ENCODE measurements at regions not wholly inside any gene's neighbourhood (a gene's known extent, or its start where the extent isn't known, plus 50 kb on each side); places are given as distances from the start of the nearest gene placed in this dataset.
"Not testable (repeated sequence)": the region's sequence is repeated elsewhere in the genome, so short reads cannot be mapped to it uniquely, and the experiment has no call there.

- H3K4me3 ChIP-seq (ENCODE audit: low read length in 2 of 2): no peak overlapping the region
- no peak overlapping the region for H3K9ac ChIP-seq (ENCODE audit: low read length in 2 of 2)
- H3K27me3 ChIP-seq (ENCODE audit: control insufficient read depth in 1 of 2, insufficient read depth in 2 of 2, low read length in 2 of 2): no peaks in the 10 kb centered on the region
- H3K36me3 ChIP-seq (ENCODE audit: control insufficient read depth in 2 of 2, insufficient read depth in 2 of 2, low read length in 2 of 2): no peaks in the 10 kb centered on the region
- no peaks in the 10 kb centered on the region for H3K9me3 ChIP-seq (ENCODE audit: control insufficient read depth in 2 of 2, low read length in 2 of 2)
- no peaks in the 10 kb centered on the region for H3K4me1 ChIP-seq (ENCODE audit: control insufficient read depth, insufficient read depth, low read length)
- H3K27ac ChIP-seq (ENCODE audit: low read length): no peak overlapping the region
These were observed 573.8 kb downstream of the LIG4 start for GRCh38 chr13:107641574-107641973.

GRCh38 chr13:107625648-107626047 is 589.7 kb downstream of the LIG4 start:
- H3K9me3 ChIP-seq (ENCODE audit: control insufficient read depth in 2 of 2, low read length in 2 of 2): no peaks in the 10 kb centered on the region
- no peaks in the 10 kb centered on the region for H3K27me3 ChIP-seq (ENCODE audit: control insufficient read depth in 1 of 2, insufficient read depth in 2 of 2, low read length in 2 of 2)
- no peak overlapping the region for H3K4me3 ChIP-seq (ENCODE audit: low read length in 2 of 2)
- no peaks in the 10 kb centered on the region for H3K4me1 ChIP-seq (ENCODE audit: control insufficient read depth, insufficient read depth, low read length)
- H3K27ac ChIP-seq (ENCODE audit: low read length): no peak overlapping the region
- no peaks in the 10 kb centered on the region for H3K36me3 ChIP-seq (ENCODE audit: control insufficient read depth in 2 of 2, insufficient read depth in 2 of 2, low read length in 2 of 2)
- no peak overlapping the region for H3K9ac ChIP-seq (ENCODE audit: low read length in 2 of 2)

- no peak overlapping the region for H3K4me3 ChIP-seq (ENCODE audit: low read length in 2 of 2)
- no peaks in the 10 kb centered on the region for H3K9me3 ChIP-seq (ENCODE audit: control insufficient read depth in 2 of 2, low read length in 2 of 2)
- H3K27ac ChIP-seq (ENCODE audit: low read length): no peak overlapping the region
- H3K4me1 ChIP-seq (ENCODE audit: control insufficient read depth, insufficient read depth, low read length): no peaks in the 10 kb centered on the region
- H3K27me3 ChIP-seq (ENCODE audit: control insufficient read depth in 1 of 2, insufficient read depth in 2 of 2, low read length in 2 of 2): no peaks in the 10 kb centered on the region
- no peaks in the 10 kb centered on the region for H3K36me3 ChIP-seq (ENCODE audit: control insufficient read depth in 2 of 2, insufficient read depth in 2 of 2, low read length in 2 of 2)
- no peak overlapping the region for H3K9ac ChIP-seq (ENCODE audit: low read length in 2 of 2)
These were observed 597.8 kb downstream of the LIG4 start for GRCh38 chr13:107617527-107617926.

GRCh38 chr13:107612376-107612775 is 603.0 kb downstream of the LIG4 start:
- Histone ChIP-seq H3K27me3 (ENCODE audit: control insufficient read depth in 1 of 2, insufficient read depth in 2 of 2, low read length in 2 of 2) (no peaks in the 10 kb centered on the region), H3K9me3 (ENCODE audit: control insufficient read depth in 2 of 2, low read length in 2 of 2) (peaks cover 0 to 2% of the 10 kb centered on the region in 2 donors), H3K27ac (ENCODE audit: low read length) (no peak overlapping the region), H3K9ac (ENCODE audit: low read length in 2 of 2) (no peak overlapping the region), H3K36me3 (ENCODE audit: control insufficient read depth in 2 of 2, insufficient read depth in 2 of 2, low read length in 2 of 2) (no peaks in the 10 kb centered on the region), H3K4me3 (ENCODE audit: low read length in 2 of 2) (no peak overlapping the region), H3K4me1 (ENCODE audit: control insufficient read depth, insufficient read depth, low read length) (no peaks in the 10 kb centered on the region)

- Histone ChIP-seq H3K4me1 (ENCODE audit: control insufficient read depth, insufficient read depth, low read length) (no peaks in the 10 kb centered on the region), H3K4me3 (ENCODE audit: low read length in 2 of 2) (no peak overlapping the region), H3K27ac (ENCODE audit: low read length) (no peak overlapping the region)
These were observed 606.6 kb downstream of the LIG4 start for GRCh38 chr13:107608736-107609135.

GRCh38 chr13:107600971-107601370 is 614.4 kb downstream of the LIG4 start:
- no peaks in the 10 kb centered on the region for H3K9me3 ChIP-seq (ENCODE audit: control insufficient read depth in 2 of 2, low read length in 2 of 2)
- no peaks in the 10 kb centered on the region for H3K27me3 ChIP-seq (ENCODE audit: control insufficient read depth in 1 of 2, insufficient read depth in 2 of 2, low read length in 2 of 2)
- no peaks in the 10 kb centered on the region for H3K4me1 ChIP-seq (ENCODE audit: control insufficient read depth, insufficient read depth, low read length)
- H3K36me3 ChIP-seq (ENCODE audit: control insufficient read depth in 2 of 2, insufficient read depth in 2 of 2, low read length in 2 of 2): no peaks in the 10 kb centered on the region
- no peak overlapping the region for H3K4me3 ChIP-seq (ENCODE audit: low read length in 2 of 2)
- no peak overlapping the region for H3K27ac ChIP-seq (ENCODE audit: low read length)
- H3K9ac ChIP-seq (ENCODE audit: low read length in 2 of 2): no peak overlapping the region

More at GRCh38 chr13:107608736-107609135, 606.6 kb downstream of the LIG4 start:
- H3K27me3 ChIP-seq (ENCODE audit: control insufficient read depth in 1 of 2, insufficient read depth in 2 of 2, low read length in 2 of 2): no peaks in the 10 kb centered on the region
- no peaks in the 10 kb centered on the region for H3K36me3 ChIP-seq (ENCODE audit: control insufficient read depth in 2 of 2, insufficient read depth in 2 of 2, low read length in 2 of 2)
- peaks cover 0 to 2% of the 10 kb centered on the region in 2 donors for H3K9me3 ChIP-seq (ENCODE audit: control insufficient read depth in 2 of 2, low read length in 2 of 2)
- H3K9ac ChIP-seq (ENCODE audit: low read length in 2 of 2): no peak overlapping the region

GRCh38 chr13:107596306-107596705 is 619.0 kb downstream of the LIG4 start:
- not testable (repeated sequence) for H3K36me3 ChIP-seq (ENCODE audit: control insufficient read depth in 2 of 2, insufficient read depth in 2 of 2, low read length in 2 of 2); H3K4me3 ChIP-seq (ENCODE audit: low read length in 2 of 2); H3K4me1 ChIP-seq (ENCODE audit: control insufficient read depth, insufficient read depth, low read length); H3K27me3 ChIP-seq (ENCODE audit: control insufficient read depth in 1 of 2, insufficient read depth in 2 of 2, low read length in 2 of 2); H3K27ac ChIP-seq (ENCODE audit: low read length); H3K9me3 ChIP-seq (ENCODE audit: control insufficient read depth in 2 of 2, low read length in 2 of 2); H3K9ac ChIP-seq (ENCODE audit: low read length in 2 of 2)

- Histone ChIP-seq H3K27ac (ENCODE audit: low read length) (no peak overlapping the region), H3K4me1 (ENCODE audit: control insufficient read depth, insufficient read depth, low read length) (no peaks in the 10 kb centered on the region), H3K9ac (ENCODE audit: low read length in 2 of 2) (no peak overlapping the region), H3K4me3 (ENCODE audit: low read length in 2 of 2) (no peak overlapping the region), H3K36me3 (ENCODE audit: control insufficient read depth in 2 of 2, insufficient read depth in 2 of 2, low read length in 2 of 2) (no peaks in the 10 kb centered on the region), H3K27me3 (ENCODE audit: control insufficient read depth in 1 of 2, insufficient read depth in 2 of 2, low read length in 2 of 2) (no peaks in the 10 kb centered on the region), H3K9me3 (ENCODE audit: control insufficient read depth in 2 of 2, low read length in 2 of 2) (no peaks in the 10 kb centered on the region)
These were observed 624.8 kb downstream of the LIG4 start for GRCh38 chr13:107590556-107590955.

- Histone ChIP-seq H3K27ac (ENCODE audit: low read length) (no peak overlapping the region), H3K9ac (ENCODE audit: low read length in 2 of 2) (no peak overlapping the region), H3K4me1 (ENCODE audit: control insufficient read depth, insufficient read depth, low read length) (no peaks in the 10 kb centered on the region)
These were observed 627.7 kb downstream of the LIG4 start for GRCh38 chr13:107587681-107588080.

GRCh38 chr13:107586216-107586615 is 629.1 kb downstream of the LIG4 start:
- no peak overlapping the region for H3K4me3 ChIP-seq (ENCODE audit: low read length in 2 of 2)
- no peaks in the 10 kb centered on the region for H3K27me3 ChIP-seq (ENCODE audit: control insufficient read depth in 1 of 2, insufficient read depth in 2 of 2, low read length in 2 of 2)
- H3K9me3 ChIP-seq (ENCODE audit: control insufficient read depth in 2 of 2, low read length in 2 of 2): no peaks in the 10 kb centered on the region
- H3K27ac ChIP-seq (ENCODE audit: low read length): no peak overlapping the region
- H3K9ac ChIP-seq (ENCODE audit: low read length in 2 of 2): no peak overlapping the region
- no peaks in the 10 kb centered on the region for H3K36me3 ChIP-seq (ENCODE audit: control insufficient read depth in 2 of 2, insufficient read depth in 2 of 2, low read length in 2 of 2)
- H3K4me1 ChIP-seq (ENCODE audit: control insufficient read depth, insufficient read depth, low read length): no peaks in the 10 kb centered on the region

More at GRCh38 chr13:107587681-107588080, 627.7 kb downstream of the LIG4 start:
- no peak overlapping the region for H3K4me3 ChIP-seq (ENCODE audit: low read length in 2 of 2)
- no peaks in the 10 kb centered on the region for H3K36me3 ChIP-seq (ENCODE audit: control insufficient read depth in 2 of 2, insufficient read depth in 2 of 2, low read length in 2 of 2)
- H3K27me3 ChIP-seq (ENCODE audit: control insufficient read depth in 1 of 2, insufficient read depth in 2 of 2, low read length in 2 of 2): no peaks in the 10 kb centered on the region
- H3K9me3 ChIP-seq (ENCODE audit: control insufficient read depth in 2 of 2, low read length in 2 of 2): no peaks in the 10 kb centered on the region

GRCh38 chr13:107585469-107586180 is 629.7 kb downstream of the LIG4 start:
- H3K4me1 ChIP-seq (ENCODE audit: control insufficient read depth, insufficient read depth, low read length): no peaks in the 10 kb centered on the region
- no peak overlapping the region for H3K4me3 ChIP-seq (ENCODE audit: low read length in 2 of 2)
- no peak overlapping the region for H3K9ac ChIP-seq (ENCODE audit: low read length in 2 of 2)
- no peaks in the 10 kb centered on the region for H3K36me3 ChIP-seq (ENCODE audit: control insufficient read depth in 2 of 2, insufficient read depth in 2 of 2, low read length in 2 of 2)
- H3K27me3 ChIP-seq (ENCODE audit: control insufficient read depth in 1 of 2, insufficient read depth in 2 of 2, low read length in 2 of 2): no peaks in the 10 kb centered on the region
- no peak overlapping the region for H3K27ac ChIP-seq (ENCODE audit: low read length)
- H3K9me3 ChIP-seq (ENCODE audit: control insufficient read depth in 2 of 2, low read length in 2 of 2): no peaks in the 10 kb centered on the region
